ENCODE measurements at regions not wholly inside any gene's neighbourhood (a gene's known extent, or its start where the extent isn't known, plus 50 kb on each side); places are given as distances from the start of the nearest gene placed in this dataset.

DNA sequence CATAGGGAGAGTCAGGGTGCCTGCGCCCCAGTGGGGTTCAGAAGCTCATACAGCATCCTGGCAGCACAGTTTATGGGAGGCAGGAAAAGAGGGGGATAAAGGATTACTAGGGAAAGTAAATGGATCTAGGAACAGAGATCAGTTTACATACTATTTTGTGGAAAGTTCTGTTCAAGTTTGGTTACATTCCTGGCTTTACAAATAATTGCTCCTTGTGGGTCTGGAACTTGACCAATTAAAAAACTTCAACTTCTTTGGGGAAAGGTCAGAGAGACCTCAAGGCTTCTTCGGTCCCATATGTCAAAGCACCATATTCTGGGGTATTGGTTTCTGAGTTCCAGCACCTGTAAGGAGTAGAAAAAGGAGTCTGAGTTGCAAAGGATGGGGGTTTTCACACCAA, 64.1 kb downstream of the ZDHHC19 start:
- TF ChIP-seq SP7 (tag by site-specific recombination; IDR thresholded peaks at IDR 0.05) (no peak), ZNF121 (tag by site-specific recombination; IDR thresholded peaks at IDR 0.05) (no peak), BCL11A (tag by site-specific recombination; IDR thresholded peaks at IDR 0.05; ENCODE audit: low read depth) (no peak), ZBTB1 (tag by site-specific recombination; IDR thresholded peaks at IDR 0.05) (no peak), MYNN (tag by site-specific recombination; IDR thresholded peaks at IDR 0.05; ENCODE audit: borderline replicate concordance) (no peak), KLF10 (tag by site-specific recombination; IDR thresholded peaks at IDR 0.05) (no peak), SP2 (tag by site-specific recombination; IDR thresholded peaks at IDR 0.05) (no peak), ZNF548 (tag by site-specific recombination; IDR thresholded peaks at IDR 0.05) (no peak), KLF1 (tag by site-specific recombination; IDR thresholded peaks at IDR 0.05) (no peak), ZBTB20 (tag by site-specific recombination; IDR thresholded peaks at IDR 0.05) (no peak), ZNF549 (tag by site-specific recombination; IDR thresholded peaks at IDR 0.05) (no peak)
- TF ChIP-seq, protein P1, sequence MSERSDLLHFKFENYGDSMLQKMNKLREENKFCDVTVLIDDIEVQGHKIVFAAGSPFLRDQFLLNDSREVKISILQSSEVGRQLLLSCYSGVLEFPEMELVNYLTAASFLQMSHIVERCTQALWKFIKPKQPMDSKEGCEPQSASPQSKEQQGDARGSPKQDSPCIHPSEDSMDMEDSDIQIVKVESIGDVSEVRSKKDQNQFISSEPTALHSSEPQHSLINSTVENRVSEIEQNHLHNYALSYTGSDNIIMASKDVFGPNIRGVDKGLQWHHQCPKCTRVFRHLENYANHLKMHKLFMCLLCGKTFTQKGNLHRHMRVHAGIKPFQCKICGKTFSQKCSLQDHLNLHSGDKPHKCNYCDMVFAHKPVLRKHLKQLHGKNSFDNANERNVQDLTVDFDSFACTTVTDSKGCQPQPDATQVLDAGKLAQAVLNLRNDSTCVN (tag by site-specific recombination; optimal IDR thresholded peaks at IDR 0.05), result no peak
- TF ChIP-seq, protein P2, sequence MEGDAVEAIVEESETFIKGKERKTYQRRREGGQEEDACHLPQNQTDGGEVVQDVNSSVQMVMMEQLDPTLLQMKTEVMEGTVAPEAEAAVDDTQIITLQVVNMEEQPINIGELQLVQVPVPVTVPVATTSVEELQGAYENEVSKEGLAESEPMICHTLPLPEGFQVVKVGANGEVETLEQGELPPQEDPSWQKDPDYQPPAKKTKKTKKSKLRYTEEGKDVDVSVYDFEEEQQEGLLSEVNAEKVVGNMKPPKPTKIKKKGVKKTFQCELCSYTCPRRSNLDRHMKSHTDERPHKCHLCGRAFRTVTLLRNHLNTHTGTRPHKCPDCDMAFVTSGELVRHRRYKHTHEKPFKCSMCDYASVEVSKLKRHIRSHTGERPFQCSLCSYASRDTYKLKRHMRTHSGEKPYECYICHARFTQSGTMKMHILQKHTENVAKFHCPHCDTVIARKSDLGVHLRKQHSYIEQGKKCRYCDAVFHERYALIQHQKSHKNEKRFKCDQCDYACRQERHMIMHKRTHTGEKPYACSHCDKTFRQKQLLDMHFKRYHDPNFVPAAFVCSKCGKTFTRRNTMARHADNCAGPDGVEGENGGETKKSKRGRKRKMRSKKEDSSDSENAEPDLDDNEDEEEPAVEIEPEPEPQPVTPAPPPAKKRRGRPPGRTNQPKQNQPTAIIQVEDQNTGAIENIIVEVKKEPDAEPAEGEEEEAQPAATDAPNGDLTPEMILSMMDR (tag by site-specific recombination; IDR thresholded peaks at IDR 0.05), result no peak
- TF ChIP-seq, protein P3, sequence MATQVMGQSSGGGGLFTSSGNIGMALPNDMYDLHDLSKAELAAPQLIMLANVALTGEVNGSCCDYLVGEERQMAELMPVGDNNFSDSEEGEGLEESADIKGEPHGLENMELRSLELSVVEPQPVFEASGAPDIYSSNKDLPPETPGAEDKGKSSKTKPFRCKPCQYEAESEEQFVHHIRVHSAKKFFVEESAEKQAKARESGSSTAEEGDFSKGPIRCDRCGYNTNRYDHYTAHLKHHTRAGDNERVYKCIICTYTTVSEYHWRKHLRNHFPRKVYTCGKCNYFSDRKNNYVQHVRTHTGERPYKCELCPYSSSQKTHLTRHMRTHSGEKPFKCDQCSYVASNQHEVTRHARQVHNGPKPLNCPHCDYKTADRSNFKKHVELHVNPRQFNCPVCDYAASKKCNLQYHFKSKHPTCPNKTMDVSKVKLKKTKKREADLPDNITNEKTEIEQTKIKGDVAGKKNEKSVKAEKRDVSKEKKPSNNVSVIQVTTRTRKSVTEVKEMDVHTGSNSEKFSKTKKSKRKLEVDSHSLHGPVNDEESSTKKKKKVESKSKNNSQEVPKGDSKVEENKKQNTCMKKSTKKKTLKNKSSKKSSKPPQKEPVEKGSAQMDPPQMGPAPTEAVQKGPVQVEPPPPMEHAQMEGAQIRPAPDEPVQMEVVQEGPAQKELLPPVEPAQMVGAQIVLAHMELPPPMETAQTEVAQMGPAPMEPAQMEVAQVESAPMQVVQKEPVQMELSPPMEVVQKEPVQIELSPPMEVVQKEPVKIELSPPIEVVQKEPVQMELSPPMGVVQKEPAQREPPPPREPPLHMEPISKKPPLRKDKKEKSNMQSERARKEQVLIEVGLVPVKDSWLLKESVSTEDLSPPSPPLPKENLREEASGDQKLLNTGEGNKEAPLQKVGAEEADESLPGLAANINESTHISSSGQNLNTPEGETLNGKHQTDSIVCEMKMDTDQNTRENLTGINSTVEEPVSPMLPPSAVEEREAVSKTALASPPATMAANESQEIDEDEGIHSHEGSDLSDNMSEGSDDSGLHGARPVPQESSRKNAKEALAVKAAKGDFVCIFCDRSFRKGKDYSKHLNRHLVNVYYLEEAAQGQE (tag by site-specific recombination; IDR thresholded peaks at IDR 0.05), result no peak

Measured in HEK293 (cell line).